Activated CD4-positive, alpha-beta T cell treated with anti-CD3 and anti-CD28 coated beads, Interleukin-2, amount 50 U/mL, for 16 hours (primary cell): ENCODE measurements at regions not wholly inside any gene's neighbourhood (a gene's known extent, or its start where the extent isn't known, plus 50 kb on each side); places are given as distances from the start of the nearest gene placed in this dataset.
"Not testable (repeated sequence)": the region's sequence is repeated elsewhere in the genome, so short reads cannot be mapped to it uniquely, and the experiment has no call there.

Source experiments
- DNase-seq: peaks from one replicate; pipeline ENCODE4 v3.0.0-alpha.2; 2020

DNA sequence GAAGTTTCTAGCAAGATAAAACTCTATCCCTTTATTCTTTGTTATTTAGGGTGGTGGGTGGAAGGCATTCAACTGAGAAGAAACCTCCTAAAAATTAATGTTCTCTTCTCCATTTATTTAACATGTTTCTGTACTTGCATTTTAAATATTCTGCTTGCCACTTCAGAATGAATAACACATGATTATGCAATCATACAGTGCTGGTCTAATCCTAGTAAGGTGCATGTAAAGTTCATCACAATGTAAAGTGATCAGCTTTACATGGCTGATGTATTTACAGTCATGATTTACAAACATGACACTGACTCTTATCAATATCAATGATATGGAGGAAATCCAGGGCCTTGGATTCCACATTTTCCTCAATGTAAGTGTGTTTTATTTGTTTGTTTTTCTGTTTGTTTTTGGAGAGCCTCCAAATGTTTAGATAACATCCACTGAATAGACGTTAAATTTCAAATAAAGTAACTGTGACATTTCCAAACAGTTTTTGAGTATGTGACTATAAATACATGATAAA is 342.1 kb upstream of the CTSO start:
- DNase-seq = no peak

DNA sequence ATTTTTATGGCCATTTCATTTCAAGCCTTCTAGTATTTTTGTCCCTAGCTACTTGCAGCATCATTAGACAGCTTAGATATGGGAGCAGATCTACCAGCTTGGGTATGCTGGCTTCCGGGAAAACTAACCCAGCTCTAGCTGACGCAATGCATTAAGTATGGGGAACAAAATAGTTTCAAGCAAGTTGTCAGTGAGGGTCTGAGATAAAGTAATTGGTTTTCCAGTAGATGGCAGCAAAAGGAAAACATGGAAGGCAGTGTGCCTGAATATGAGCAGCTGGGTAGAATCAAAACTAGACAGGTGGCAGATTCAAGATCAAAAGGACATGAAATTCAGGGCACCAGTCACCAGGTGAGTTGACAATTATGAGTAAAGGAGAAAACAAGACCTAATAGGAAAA is 340.9 kb upstream of the CTSO start:
- DNase-seq = peak; percentile 0

DNA sequence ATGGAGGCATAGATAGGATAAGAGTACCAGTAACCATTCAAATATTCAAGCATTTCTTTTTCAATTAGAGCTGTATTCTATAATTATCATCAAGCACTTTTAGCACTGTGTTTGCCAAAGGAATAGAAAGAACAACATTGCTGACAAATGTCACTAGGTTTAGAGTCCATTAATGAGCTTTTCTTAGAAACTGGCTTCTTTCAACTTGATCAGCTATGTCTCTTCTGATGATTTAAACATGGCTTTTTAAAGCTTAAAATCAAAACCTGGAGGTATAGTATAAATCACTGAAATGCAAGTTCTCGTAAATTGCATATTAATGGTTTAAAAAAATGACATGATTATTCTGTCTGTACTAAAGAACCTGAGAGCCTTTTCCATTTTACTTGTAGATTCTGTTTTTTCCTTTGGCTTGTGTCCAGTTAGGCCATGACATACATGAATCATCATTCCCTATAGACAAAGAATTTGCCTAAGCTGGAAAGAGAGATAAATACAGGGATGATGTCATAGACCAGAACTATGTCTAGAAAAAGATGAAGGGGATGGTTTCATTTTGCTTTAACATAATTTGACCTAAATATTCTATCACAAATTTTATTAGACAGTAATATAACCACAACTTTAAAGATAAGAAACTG is 340.1 kb upstream of the CTSO start:
- no peak for DNase-seq

- no peak for DNase-seq
Measured at GRCh38 chr4:156291317-156291716, 337.7 kb upstream of the CTSO start.

DNA sequence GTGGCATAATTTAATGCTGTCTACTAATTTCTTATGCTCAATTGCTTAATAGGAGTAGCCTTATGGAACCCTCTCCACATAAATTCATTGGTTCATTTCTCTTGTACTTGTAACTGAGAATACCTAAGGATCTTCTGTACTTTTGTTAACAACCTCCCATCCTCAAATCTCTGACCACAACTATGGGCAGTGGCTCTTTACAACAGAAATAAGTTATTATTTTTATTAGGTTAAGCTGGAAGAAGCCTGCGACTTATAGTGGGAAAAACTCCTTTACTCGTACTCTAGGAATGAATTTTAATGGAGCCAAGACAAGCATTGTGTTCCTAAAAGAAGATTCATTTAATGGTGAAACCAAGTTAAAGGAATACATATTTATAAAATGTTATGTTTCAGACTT is 337.1 kb upstream of the CTSO start:
- no peak for DNase-seq

- DNase-seq = not testable (repeated sequence)
Measured at GRCh38 chr4:156290026-156290425, 336.4 kb upstream of the CTSO start.

DNA sequence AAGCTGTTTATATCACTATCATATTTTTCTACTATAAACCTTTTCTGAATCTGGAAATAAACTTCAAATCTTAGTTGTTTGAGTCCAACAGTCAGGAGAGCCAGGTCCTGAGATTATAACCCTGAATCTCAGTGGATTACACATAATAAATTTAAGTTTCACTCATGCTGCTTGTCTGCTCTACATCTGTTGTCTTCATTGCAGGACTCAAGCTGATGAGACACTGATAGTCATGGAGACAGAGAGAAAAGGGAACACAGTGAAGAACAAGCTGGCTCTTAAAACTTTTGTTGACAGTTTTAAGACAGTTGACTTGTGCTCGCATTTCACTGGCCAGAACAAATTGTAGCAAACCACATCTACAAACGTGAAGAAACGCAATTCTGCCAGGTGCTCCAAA is 327.0 kb upstream of the CTSO start:
- no peak for DNase-seq

- no peak for DNase-seq
Measured at GRCh38 chr4:156265407-156265806, 311.7 kb upstream of the CTSO start.

GRCh38 chr4:156261230-156261629 is 307.6 kb upstream of the CTSO start:
- no peak for DNase-seq

- no peak for DNase-seq
Measured at GRCh38 chr4:156255230-156256007, 301.8 kb upstream of the CTSO start.

GRCh38 chr4:156252358-156252921 is 298.8 kb upstream of the CTSO start:
- no peak for DNase-seq

- DNase-seq = no peak
Measured at GRCh38 chr4:156251373-156252065, 297.9 kb upstream of the CTSO start.

GRCh38 chr4:156248917-156249316 is 295.3 kb upstream of the CTSO start:
- DNase-seq = no peak

DNA sequence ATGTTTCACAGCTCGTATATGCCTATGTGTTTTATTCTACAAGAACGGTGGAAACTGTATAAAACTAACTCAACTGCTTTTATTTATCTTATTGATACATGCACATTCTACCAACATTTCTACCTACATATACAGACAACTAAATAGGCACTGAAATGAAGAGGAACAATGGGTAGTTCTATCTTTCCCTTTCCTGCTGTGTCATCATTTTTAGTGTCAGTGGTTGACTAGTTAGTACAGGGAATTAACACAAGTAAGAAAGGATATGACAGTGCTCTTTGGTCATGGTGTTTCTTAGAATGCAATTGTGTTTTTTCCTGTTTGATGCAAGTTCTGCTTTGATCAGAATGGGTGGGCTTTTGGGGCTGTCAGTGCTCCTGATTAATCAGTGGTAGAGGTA is 293.8 kb upstream of the CTSO start:
- DNase-seq = no peak

DNA sequence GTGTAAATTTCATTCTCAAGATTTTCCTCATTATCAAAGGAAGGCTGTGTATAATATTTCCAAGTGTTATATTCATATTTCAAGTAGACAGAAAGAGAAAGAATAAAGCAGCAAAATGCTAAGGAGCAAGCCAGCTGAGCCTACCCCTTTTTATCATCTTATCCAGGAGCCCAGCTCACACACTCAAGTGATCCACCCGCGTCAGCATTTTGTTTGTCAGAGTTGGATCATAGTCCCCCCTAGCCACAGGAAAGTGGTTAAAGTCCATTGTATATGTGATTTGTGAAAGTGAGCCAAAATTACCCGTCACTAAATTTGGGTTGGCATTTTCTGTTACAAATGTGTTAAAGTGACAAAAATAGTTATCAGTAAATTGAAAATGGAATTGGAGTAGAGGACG is 289.3 kb upstream of the CTSO start:
- no peak for DNase-seq

DNA sequence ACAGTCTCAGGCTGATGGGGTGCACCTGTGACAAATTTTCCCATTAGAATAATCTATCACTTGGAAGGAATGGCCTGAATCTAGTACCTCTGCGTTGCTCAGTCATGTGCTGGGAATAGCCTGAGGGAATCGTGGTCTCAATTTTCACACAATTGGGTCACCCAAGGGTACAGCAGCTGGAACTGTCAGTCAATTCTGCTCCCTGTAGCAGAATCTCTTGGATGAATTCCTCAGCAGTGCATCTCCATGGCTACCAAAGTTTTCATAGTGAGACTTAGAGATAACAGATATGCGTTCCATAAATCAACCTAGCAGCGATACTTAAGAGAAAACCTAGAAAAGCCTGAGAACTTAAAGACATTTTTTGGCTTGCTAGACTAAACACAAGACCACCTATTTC is 288.7 kb upstream of the CTSO start:
- no peak for DNase-seq

DNA sequence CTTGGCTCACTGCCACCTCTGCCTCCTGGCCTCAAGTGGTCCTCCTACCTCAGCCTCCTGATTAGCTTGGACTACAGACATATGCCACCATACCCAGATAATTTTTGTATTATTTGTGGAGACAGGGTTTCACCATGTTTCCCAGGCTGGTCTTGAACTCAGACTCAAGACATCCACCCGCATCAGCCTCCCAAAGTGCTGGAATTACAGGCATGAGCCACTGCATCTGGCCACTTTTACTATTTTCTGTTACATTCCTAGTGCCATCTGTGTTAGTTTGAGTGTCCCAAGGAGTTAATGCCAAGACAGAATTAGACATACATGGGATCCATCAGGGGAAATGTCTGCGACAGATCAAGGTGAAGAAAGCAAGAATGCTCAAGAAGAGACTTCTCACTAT is 288.2 kb upstream of the CTSO start:
- DNase-seq = no peak

GRCh38 chr4:156238171-156238570 is 284.5 kb upstream of the CTSO start:
- no peak for DNase-seq

GRCh38 chr4:156237231-156237630 is 283.6 kb upstream of the CTSO start:
- DNase-seq = no peak

- no peak for DNase-seq
Measured at GRCh38 chr4:156230176-156230575, 276.5 kb upstream of the CTSO start.

- DNase-seq = no peak
Measured at GRCh38 chr4:156228676-156229075, 275.0 kb upstream of the CTSO start.

DNA sequence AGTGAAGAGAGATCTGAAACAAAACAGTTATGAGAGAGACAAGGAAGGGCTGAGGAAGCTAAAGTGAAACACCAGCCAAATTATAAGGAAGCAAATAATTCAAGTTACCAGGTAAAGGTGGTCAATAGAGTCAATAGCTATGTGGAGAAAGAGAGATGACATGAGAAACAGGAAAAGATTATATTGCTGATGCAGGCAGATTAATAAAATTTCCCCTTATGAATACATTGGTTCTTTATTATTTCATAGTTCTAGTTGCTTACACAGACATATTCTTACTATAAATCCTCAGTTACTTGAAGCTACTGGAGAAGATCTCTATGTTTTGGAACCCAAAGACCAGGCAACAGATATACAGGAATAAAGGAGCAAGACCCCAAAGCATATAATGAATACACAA is 273.7 kb upstream of the CTSO start:
- no peak for DNase-seq

GRCh38 chr4:156223985-156224384 is 270.3 kb upstream of the CTSO start:
- no peak for DNase-seq

GRCh38 chr4:156217236-156217635 is 263.6 kb upstream of the CTSO start:
- DNase-seq = no peak
